WTC11 (cell line): ENCODE measurements at regions not wholly inside any gene's neighbourhood (a gene's known extent, or its start where the extent isn't known, plus 50 kb on each side); places are given as distances from the start of the nearest gene placed in this dataset.

ENCODE experiments used
- ATAC-seq: fragments of 200-7000 bp; cut with Tn5 transposase; 2 replicates; pipeline ENCODE4 v1.10.0; 2021; ENCODE audit warnings: mild to moderate bottlenecking, moderate library complexity
- CTCF ChIA-PET: fragments of 300-600 bp; sonication (Branson Sonifier 250); formaldehyde crosslinking; loops from one replicate; lab custom pipeline; 2021; ENCODE audit warnings: antibody characterized with exemption; lab: Charles Lee
- POLR2A ChIA-PET: fragments of 350-600 bp; sonication (Branson Sonifier 250); formaldehyde crosslinking; loops from one replicate; lab custom pipeline; 2021; ENCODE audit warnings: antibody characterized with exemption; lab: Charles Lee
- DNase-seq: peaks from one replicate; pipeline ENCODE4 v3.0.0; 2021; ENCODE audit warnings: low spot score
- H3K27ac Mint-ChIP-seq: 2 replicates; pipeline ENCODE4 v1.8.0; 2021; ENCODE audit warnings: mixed read lengths
- H3K27me3 Mint-ChIP-seq: 2 replicates; pipeline ENCODE4 v1.8.0; 2021; ENCODE audit warnings: low read depth, mild to moderate bottlenecking, moderate library complexity, mixed read lengths
- H3K36me3 Mint-ChIP-seq: 2 replicates; pipeline ENCODE4 v1.8.0; 2021; ENCODE audit warnings: mixed read lengths
- H3K4me1 Mint-ChIP-seq: 2 replicates; pipeline ENCODE4 v1.8.0; 2022; ENCODE audit warnings: mixed read lengths
- H3K4me3 Mint-ChIP-seq: 2 replicates; pipeline ENCODE4 v1.8.0; 2021; ENCODE audit warnings: mild to moderate bottlenecking, moderate library complexity, mixed read lengths
- H3K9me3 Mint-ChIP-seq: 2 replicates; pipeline ENCODE4 v1.8.0; 2021; ENCODE audit warnings: mixed read lengths
- CREM ChIP-seq: sonication (generic); formaldehyde crosslinking; IDR thresholded peaks from 2 replicates; pipeline ENCODE4 v1.8.1; 2022; ENCODE audit warnings: mild to moderate bottlenecking, missing genetic modification reagents, moderate library complexity
- CTCF ChIP-seq: fragments of 200-600 bp; IDR thresholded peaks from 2 replicates; pipeline ENCODE4 v1.8.0; 2022; ENCODE audit warnings: antibody characterized with exemption
- JAZF1 ChIP-seq: fragments of 250-450 bp; sonication (Bioruptor Pico); IDR thresholded peaks from 2 replicates; pipeline ENCODE4 v1.9.0; 2021; ENCODE audit warnings: moderate library complexity, mild to moderate bottlenecking, inconsistent platforms
- KAT7 ChIP-seq: sonication (generic); formaldehyde crosslinking; IDR thresholded peaks from 2 replicates; pipeline ENCODE4 v1.8.1; 2023; ENCODE audit warnings: missing genetic modification reagents, mild to moderate bottlenecking, borderline replicate concordance
- NR2C2 ChIP-seq: sonication (generic); formaldehyde crosslinking; IDR thresholded peaks from 2 replicates; pipeline ENCODE4 v1.8.0; 2022; ENCODE audit warnings: mild to moderate bottlenecking, missing genetic modification reagents
- ZMAT4 ChIP-seq: fragments of 250-450 bp; sonication (Bioruptor Pico); IDR thresholded peaks from 2 replicates; pipeline ENCODE4 v1.9.0; 2021; ENCODE audit warnings: mild to moderate bottlenecking
- ZNF121 ChIP-seq: sonication (generic); formaldehyde crosslinking; IDR thresholded peaks from 2 replicates; pipeline ENCODE4 v1.8.0; 2023; ENCODE audit warnings: missing genetic modification reagents
- ZNF138 ChIP-seq: sonication (generic); formaldehyde crosslinking; conservative IDR thresholded peaks from 2 replicates; pipeline ENCODE4 v1.8.1; 2022; ENCODE audit warnings: mild to moderate bottlenecking, moderate library complexity, missing genetic modification reagents
- ZNF219 ChIP-seq: sonication (generic); formaldehyde crosslinking; IDR thresholded peaks from 2 replicates; pipeline ENCODE4 v1.8.0; 2023; ENCODE audit warnings: missing genetic modification reagents, mild to moderate bottlenecking, borderline replicate concordance
- ZSCAN18 ChIP-seq: fragments of 250-450 bp; sonication (Bioruptor Pico); IDR thresholded peaks from 2 replicates; pipeline ENCODE4 v2.1.2; 2022; ENCODE audit warnings: mild to moderate bottlenecking, moderate library complexity
- TF ChIP-seq, protein P1 (sequence below): sonication (generic); formaldehyde crosslinking; IDR thresholded peaks from 2 replicates; pipeline ENCODE4 v1.8.1; 2022; ENCODE audit warnings: mild to moderate bottlenecking, moderate library complexity, missing genetic modification reagents
- TF ChIP-seq, protein P2 (sequence below): sonication (generic); formaldehyde crosslinking; IDR thresholded peaks from 2 replicates; pipeline ENCODE4 v1.8.1; 2022; ENCODE audit warnings: low read depth, missing genetic modification reagents, borderline replicate concordance
- TF ChIP-seq, protein P3 (sequence below): sonication (generic); formaldehyde crosslinking; IDR thresholded peaks from 2 replicates; pipeline ENCODE4 v1.8.1; 2022; ENCODE audit warnings: missing genetic modification reagents, borderline replicate concordance
- TF ChIP-seq, protein P4 (sequence below): sonication (generic); formaldehyde crosslinking; conservative IDR thresholded peaks from 2 replicates; pipeline ENCODE4 v1.8.1; 2023; ENCODE audit warnings: mild to moderate bottlenecking, low read depth, missing genetic modification reagents, moderate library complexity
- TF ChIP-seq, protein P5 (sequence below): sonication (generic); formaldehyde crosslinking; IDR thresholded peaks from 2 replicates; pipeline ENCODE4 v1.8.1; 2023; ENCODE audit warnings: mild to moderate bottlenecking, missing genetic modification reagents, moderate library complexity

- TF ChIP-seq, protein P1, sequence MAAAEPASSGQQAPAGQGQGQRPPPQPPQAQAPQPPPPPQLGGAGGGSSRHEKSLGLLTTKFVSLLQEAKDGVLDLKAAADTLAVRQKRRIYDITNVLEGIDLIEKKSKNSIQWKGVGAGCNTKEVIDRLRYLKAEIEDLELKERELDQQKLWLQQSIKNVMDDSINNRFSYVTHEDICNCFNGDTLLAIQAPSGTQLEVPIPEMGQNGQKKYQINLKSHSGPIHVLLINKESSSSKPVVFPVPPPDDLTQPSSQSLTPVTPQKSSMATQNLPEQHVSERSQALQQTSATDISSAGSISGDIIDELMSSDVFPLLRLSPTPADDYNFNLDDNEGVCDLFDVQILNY (CRISPR knock-in tag): no peak
- TF ChIP-seq ZMAT4: no peak
Measured at GRCh38 chr5:115733607-115734006, 82.9 kb downstream of the CDO1 start (continued).

DNA sequence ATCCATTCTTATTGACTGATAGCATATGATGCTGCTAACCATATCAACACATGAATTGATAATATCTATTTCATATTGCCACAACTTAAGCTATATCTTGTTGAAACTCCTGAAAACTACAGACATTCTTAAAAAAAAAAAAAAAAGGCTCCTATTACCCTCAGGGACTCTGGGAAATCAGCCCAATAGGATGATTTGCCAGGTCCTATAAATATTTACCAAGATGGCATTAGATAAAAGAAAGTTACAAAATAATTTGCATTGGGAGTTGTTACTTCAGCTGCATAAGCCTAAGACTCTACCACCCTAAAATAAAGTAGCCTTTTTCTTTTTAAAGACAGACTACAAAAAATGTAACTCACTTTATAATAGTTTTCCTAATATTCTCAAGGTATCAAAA lies 84.4 kb downstream of the CDO1 start:
- ChIA-PET CTCF (no interaction called here), POLR2A (no interaction called here)
- H3K4me3 Mint-ChIP-seq: no peak overlapping the region
- peaks cover 11% of the 10 kb centered on the region for H3K36me3 Mint-ChIP-seq
- TF ChIP-seq ZNF219: no peak
- TF ChIP-seq NR2C2 (CRISPR knock-in tag): no peak
- no peak for TF ChIP-seq ZSCAN18 (CRISPR knock-in tag)
- no peak for TF ChIP-seq ZNF138
- no peak for TF ChIP-seq ZMAT4
- TF ChIP-seq CREM (CRISPR knock-in tag): no peak
- TF ChIP-seq CTCF: no peak
- TF ChIP-seq, protein P2, sequence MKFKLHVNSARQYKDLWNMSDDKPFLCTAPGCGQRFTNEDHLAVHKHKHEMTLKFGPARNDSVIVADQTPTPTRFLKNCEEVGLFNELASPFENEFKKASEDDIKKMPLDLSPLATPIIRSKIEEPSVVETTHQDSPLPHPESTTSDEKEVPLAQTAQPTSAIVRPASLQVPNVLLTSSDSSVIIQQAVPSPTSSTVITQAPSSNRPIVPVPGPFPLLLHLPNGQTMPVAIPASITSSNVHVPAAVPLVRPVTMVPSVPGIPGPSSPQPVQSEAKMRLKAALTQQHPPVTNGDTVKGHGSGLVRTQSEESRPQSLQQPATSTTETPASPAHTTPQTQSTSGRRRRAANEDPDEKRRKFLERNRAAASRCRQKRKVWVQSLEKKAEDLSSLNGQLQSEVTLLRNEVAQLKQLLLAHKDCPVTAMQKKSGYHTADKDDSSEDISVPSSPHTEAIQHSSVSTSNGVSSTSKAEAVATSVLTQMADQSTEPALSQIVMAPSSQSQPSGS (CRISPR knock-in tag): no peak
- TF ChIP-seq, protein P3, sequence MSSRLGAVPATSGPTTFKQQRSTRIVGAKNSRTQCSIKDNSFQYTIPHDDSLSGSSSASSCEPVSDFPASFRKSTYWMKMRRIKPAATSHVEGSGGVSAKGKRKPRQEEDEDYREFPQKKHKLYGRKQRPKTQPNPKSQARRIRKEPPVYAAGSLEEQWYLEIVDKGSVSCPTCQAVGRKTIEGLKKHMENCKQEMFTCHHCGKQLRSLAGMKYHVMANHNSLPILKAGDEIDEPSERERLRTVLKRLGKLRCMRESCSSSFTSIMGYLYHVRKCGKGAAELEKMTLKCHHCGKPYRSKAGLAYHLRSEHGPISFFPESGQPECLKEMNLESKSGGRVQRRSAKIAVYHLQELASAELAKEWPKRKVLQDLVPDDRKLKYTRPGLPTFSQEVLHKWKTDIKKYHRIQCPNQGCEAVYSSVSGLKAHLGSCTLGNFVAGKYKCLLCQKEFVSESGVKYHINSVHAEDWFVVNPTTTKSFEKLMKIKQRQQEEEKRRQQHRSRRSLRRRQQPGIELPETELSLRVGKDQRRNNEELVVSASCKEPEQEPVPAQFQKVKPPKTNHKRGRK: no peak
- TF ChIP-seq, protein P4, sequence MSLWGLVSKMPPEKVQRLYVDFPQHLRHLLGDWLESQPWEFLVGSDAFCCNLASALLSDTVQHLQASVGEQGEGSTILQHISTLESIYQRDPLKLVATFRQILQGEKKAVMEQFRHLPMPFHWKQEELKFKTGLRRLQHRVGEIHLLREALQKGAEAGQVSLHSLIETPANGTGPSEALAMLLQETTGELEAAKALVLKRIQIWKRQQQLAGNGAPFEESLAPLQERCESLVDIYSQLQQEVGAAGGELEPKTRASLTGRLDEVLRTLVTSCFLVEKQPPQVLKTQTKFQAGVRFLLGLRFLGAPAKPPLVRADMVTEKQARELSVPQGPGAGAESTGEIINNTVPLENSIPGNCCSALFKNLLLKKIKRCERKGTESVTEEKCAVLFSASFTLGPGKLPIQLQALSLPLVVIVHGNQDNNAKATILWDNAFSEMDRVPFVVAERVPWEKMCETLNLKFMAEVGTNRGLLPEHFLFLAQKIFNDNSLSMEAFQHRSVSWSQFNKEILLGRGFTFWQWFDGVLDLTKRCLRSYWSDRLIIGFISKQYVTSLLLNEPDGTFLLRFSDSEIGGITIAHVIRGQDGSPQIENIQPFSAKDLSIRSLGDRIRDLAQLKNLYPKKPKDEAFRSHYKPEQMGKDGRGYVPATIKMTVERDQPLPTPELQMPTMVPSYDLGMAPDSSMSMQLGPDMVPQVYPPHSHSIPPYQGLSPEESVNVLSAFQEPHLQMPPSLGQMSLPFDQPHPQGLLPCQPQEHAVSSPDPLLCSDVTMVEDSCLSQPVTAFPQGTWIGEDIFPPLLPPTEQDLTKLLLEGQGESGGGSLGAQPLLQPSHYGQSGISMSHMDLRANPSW: no peak
- TF ChIP-seq KAT7 (CRISPR knock-in tag): no peak
- TF ChIP-seq, protein P5, sequence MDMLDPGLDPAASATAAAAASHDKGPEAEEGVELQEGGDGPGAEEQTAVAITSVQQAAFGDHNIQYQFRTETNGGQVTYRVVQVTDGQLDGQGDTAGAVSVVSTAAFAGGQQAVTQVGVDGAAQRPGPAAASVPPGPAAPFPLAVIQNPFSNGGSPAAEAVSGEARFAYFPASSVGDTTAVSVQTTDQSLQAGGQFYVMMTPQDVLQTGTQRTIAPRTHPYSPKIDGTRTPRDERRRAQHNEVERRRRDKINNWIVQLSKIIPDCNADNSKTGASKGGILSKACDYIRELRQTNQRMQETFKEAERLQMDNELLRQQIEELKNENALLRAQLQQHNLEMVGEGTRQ (CRISPR knock-in tag): no peak
- no peak for TF ChIP-seq JAZF1 (CRISPR knock-in tag)
- TF ChIP-seq ZNF121 (CRISPR knock-in tag): no peak
- peaks cover 23% of the 10 kb centered on the region for H3K9me3 Mint-ChIP-seq
- ATAC-seq (no peak), DNase-seq (no peak)
- H3K27me3 Mint-ChIP-seq: no peaks in the 10 kb centered on the region; the same call in 1 of the 2 replicates
- peaks cover 48% of the 10 kb centered on the region for H3K4me1 Mint-ChIP-seq
- H3K27ac Mint-ChIP-seq: no peak overlapping the region
